ENCODE measurements at regions not wholly inside any gene's neighbourhood (a gene's known extent, or its start where the extent isn't known, plus 50 kb on each side); places are given as distances from the start of the nearest gene placed in this dataset.

DNA sequence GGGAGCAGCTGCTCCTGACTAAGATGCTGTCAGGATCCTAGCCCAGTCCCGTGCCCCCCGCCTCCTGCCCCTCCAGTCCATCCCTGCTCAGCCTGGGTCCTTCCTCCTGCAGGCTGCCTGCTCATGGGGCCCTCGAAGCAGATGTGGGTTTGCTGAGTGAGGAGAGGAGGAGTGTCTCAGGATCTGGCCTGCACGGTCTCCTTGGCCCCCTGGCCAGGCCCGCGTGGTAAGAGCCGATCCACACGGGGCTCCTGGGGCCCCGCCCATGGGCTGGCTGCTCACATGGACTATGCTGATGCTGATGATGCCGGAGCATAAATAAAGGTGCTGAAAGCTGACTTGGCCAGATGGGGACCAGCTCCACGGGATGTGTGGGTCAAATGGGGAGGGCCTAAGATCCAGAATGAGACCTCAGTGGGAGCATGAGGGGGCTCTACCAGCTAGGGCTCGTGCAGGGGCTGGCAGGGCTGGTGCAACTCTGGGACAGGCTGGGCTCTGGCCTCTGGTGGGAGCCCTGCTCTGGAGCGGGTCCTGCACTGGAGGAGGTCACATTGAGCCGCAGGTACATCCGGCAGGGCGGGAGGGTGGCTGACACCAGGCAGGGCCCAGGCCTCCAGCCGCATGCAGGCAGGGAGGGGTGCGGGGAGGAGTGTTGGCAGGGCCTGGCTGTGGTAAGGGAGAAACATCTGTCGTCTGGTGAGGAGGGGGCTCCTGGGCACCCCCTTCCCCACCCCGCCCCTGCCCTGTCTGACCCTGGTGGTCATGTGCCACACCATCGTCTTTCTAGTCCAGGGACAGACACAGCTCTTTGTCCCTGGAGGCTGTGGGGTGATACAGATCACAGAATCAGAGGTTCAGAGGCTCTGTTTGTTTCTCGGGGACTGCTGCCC is 275.3 kb upstream of the HDAC4 start:
- no peak for DNase-seq
- no peak overlapping the region for H3K4me3 Mint-ChIP-seq (ENCODE audit: unreplicated experiment)
- TF ChIP-seq, protein P1, sequence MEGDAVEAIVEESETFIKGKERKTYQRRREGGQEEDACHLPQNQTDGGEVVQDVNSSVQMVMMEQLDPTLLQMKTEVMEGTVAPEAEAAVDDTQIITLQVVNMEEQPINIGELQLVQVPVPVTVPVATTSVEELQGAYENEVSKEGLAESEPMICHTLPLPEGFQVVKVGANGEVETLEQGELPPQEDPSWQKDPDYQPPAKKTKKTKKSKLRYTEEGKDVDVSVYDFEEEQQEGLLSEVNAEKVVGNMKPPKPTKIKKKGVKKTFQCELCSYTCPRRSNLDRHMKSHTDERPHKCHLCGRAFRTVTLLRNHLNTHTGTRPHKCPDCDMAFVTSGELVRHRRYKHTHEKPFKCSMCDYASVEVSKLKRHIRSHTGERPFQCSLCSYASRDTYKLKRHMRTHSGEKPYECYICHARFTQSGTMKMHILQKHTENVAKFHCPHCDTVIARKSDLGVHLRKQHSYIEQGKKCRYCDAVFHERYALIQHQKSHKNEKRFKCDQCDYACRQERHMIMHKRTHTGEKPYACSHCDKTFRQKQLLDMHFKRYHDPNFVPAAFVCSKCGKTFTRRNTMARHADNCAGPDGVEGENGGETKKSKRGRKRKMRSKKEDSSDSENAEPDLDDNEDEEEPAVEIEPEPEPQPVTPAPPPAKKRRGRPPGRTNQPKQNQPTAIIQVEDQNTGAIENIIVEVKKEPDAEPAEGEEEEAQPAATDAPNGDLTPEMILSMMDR (IDR thresholded peaks at IDR 0.05; ENCODE audit: partially characterized antibody, unreplicated experiment): no peak
- peaks cover 5% of the 10 kb centered on the region for H3K9me3 Mint-ChIP-seq (ENCODE audit: unreplicated experiment)
- peaks cover 2% of the 10 kb centered on the region for H3K4me1 Mint-ChIP-seq (ENCODE audit: low read depth, unreplicated experiment)
- no peak overlapping the region for H3K27ac Mint-ChIP-seq (ENCODE audit: unreplicated experiment)
- no peaks in the 10 kb centered on the region for H3K36me3 Mint-ChIP-seq (ENCODE audit: unreplicated experiment)
- peaks cover 7% of the 10 kb centered on the region for H3K27me3 Mint-ChIP-seq (ENCODE audit: unreplicated experiment)

DNA sequence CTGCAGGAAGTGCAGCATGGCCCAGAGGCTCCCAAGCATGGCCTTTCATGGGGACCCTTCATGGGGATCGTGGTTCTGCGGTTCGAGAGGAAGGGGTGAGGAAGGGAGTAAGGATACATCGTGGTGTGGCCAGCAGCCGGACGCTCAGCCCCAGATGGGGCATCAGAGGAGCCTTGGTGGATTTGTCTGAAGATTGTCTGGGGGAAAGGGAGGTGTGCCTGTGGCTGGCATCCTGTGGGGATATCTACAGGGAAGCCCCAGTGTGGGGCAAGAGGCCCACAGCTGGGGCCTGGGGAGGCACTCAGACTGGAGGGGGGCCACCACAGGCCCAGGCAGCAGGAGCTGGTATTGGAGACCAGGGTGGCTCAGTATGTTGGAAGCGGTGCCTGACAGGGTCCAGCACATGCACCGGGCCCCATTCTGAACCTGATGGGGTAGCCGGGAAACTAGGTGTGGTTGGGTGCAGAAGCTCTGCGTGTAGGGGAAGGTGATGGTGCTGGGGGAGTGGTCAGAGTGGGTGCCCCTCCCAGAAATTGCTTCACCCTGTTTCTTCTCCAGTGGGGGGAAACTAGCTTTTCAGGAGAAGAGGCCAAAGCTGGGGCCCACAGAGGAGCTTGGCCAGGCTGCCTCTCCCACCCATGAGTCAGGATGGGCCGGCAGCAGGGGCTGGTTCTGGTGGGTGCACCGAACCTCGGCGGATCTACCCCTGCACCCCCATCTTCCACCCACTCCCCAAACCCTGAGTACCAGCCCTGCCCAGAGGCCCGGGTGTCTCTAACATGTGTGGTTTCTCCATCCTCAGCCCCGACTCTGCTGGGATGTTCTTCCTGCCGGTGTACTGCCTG is 274.4 kb upstream of the HDAC4 start:
- TF ChIP-seq, protein P1 (IDR thresholded peaks at IDR 0.05; ENCODE audit: partially characterized antibody, unreplicated experiment): no peak
- Mint-ChIP-seq H3K27me3 (ENCODE audit: unreplicated experiment) (peaks cover 9% of the 10 kb centered on the region), H3K4me3 (ENCODE audit: unreplicated experiment) (no peak overlapping the region), H3K36me3 (ENCODE audit: unreplicated experiment) (no peaks in the 10 kb centered on the region), H3K4me1 (ENCODE audit: low read depth, unreplicated experiment) (peaks cover 5% of the 10 kb centered on the region), H3K27ac (ENCODE audit: unreplicated experiment) (no peak overlapping the region), H3K9me3 (ENCODE audit: unreplicated experiment) (peaks cover 6% of the 10 kb centered on the region)
- no peak for DNase-seq

DNA sequence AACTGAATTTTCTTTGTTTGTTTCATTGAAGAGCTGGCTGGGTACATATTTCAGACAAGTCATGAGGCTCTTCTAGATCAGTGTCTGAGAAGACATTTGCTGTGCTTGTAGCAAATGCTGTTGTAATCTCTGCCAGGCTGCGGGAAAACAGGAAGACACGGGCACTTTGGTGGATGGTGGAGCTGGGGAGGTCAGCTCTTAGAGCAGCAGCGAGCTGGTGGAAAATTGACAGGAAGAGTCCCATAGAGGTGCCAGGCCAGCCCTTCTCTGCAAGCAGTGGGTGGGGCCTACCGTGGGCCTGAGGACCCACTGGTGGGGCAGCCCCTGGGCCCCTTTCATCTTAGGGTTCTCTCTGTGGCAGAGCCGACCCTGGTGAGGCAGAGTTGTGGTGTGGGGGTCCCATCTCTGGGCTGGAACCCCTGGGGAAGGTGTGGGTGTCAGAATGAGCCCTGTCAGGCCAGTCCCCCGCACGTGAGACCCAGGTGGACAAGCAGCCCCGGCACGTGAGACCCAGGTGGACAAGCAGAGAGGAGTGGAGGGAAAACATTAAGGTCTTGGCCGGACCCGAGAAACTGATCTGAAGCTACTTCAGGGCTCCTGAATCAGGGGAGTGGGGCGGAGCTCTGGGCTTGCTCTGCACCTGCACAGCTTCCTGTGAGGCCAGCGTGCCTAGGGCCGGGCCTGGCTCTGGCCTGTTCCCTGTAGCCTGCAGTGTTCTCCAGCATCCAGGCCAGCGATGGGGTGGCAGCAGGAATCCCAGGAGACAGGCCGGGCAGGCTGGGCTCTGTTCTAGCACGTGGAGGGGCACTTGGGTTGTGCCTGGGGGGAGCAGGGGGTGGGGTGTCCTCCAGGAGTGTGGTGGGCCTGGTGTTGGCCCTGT is 273.5 kb upstream of the HDAC4 start:
- DNase-seq: no peak

DNA sequence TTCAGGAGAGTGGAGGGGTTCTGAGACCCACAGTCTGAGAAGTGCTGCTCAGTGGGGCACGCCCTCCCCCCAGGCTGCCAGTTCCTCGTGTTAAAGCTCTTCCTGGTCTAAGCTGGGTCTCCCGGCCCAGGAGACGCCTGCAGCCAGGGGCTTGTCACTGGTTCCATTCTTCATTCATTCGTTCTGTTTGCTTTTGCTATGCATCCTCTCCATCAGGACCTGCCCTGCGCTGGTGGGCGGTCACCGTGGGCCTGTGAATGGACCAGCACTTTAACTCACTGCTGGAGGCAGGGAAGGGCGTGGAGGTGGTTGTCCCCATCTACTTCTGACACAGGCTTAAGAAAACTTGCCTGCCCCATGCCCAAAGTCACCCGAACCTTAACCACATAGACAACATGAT is 272.8 kb upstream of the HDAC4 start:
- DNase-seq: no peak
- Mint-ChIP-seq H3K9me3 (ENCODE audit: unreplicated experiment) (peaks cover 10% of the 10 kb centered on the region), H3K4me1 (ENCODE audit: low read depth, unreplicated experiment) (peaks cover 14% of the 10 kb centered on the region), H3K27me3 (ENCODE audit: unreplicated experiment) (peaks cover 6% of the 10 kb centered on the region), H3K4me3 (ENCODE audit: unreplicated experiment) (no peak overlapping the region), H3K36me3 (ENCODE audit: unreplicated experiment) (no peaks in the 10 kb centered on the region), H3K27ac (ENCODE audit: unreplicated experiment) (no peak overlapping the region)
- TF ChIP-seq, protein P1 (IDR thresholded peaks at IDR 0.05; ENCODE audit: partially characterized antibody, unreplicated experiment): no peak

More for the DNA sequence above, 273.5 kb upstream of the HDAC4 start:
- H3K4me3 Mint-ChIP-seq (ENCODE audit: unreplicated experiment): no peak overlapping the region
- peaks cover 9% of the 10 kb centered on the region for H3K27me3 Mint-ChIP-seq (ENCODE audit: unreplicated experiment)
- no peaks in the 10 kb centered on the region for H3K36me3 Mint-ChIP-seq (ENCODE audit: unreplicated experiment)
- H3K9me3 Mint-ChIP-seq (ENCODE audit: unreplicated experiment): peaks cover 6% of the 10 kb centered on the region
- peaks cover 11% of the 10 kb centered on the region for H3K4me1 Mint-ChIP-seq (ENCODE audit: low read depth, unreplicated experiment)
- no peak overlapping the region for H3K27ac Mint-ChIP-seq (ENCODE audit: unreplicated experiment)
- TF ChIP-seq, protein P1 (IDR thresholded peaks at IDR 0.05; ENCODE audit: partially characterized antibody, unreplicated experiment): no peak
